ENCODE measurements at regions not wholly inside any gene's neighbourhood (a gene's known extent, or its start where the extent isn't known, plus 50 kb on each side); places are given as distances from the start of the nearest gene placed in this dataset.

- Mint-ChIP-seq H3K27me3 (ENCODE audit: unreplicated experiment) (no peaks in the 10 kb centered on the region), H3K4me1 (ENCODE audit: low read depth, unreplicated experiment) (no peaks in the 10 kb centered on the region), H3K27ac (ENCODE audit: unreplicated experiment) (no peak overlapping the region), H3K4me3 (ENCODE audit: low read depth, unreplicated experiment) (no peak overlapping the region), H3K9me3 (ENCODE audit: low read depth, unreplicated experiment) (no peaks in the 10 kb centered on the region), H3K36me3 (ENCODE audit: insufficient read depth, unreplicated experiment) (no peaks in the 10 kb centered on the region)
- intact Hi-C loops (cut with micrococcal nuclease; ENCODE audit: unreplicated experiment), result no loop called here
- TF ChIP-seq, protein P1, sequence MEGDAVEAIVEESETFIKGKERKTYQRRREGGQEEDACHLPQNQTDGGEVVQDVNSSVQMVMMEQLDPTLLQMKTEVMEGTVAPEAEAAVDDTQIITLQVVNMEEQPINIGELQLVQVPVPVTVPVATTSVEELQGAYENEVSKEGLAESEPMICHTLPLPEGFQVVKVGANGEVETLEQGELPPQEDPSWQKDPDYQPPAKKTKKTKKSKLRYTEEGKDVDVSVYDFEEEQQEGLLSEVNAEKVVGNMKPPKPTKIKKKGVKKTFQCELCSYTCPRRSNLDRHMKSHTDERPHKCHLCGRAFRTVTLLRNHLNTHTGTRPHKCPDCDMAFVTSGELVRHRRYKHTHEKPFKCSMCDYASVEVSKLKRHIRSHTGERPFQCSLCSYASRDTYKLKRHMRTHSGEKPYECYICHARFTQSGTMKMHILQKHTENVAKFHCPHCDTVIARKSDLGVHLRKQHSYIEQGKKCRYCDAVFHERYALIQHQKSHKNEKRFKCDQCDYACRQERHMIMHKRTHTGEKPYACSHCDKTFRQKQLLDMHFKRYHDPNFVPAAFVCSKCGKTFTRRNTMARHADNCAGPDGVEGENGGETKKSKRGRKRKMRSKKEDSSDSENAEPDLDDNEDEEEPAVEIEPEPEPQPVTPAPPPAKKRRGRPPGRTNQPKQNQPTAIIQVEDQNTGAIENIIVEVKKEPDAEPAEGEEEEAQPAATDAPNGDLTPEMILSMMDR (IDR thresholded peaks at IDR 0.05; ENCODE audit: unreplicated experiment), result no peak
- CTCF ChIA-PET, result interaction anchor here (1.2 kb wide), 1 partner anchor 25 kb away, joined by 3 read pairs; no protein-coding TSS in a partner anchor
- no TSS peak for BruUV-seq (replicated peaks)
- DNase-seq, result no peak
Observed at GRCh38 chr5:14076561-14076960, 66.6 kb upstream of the TRIO start.

DNA sequence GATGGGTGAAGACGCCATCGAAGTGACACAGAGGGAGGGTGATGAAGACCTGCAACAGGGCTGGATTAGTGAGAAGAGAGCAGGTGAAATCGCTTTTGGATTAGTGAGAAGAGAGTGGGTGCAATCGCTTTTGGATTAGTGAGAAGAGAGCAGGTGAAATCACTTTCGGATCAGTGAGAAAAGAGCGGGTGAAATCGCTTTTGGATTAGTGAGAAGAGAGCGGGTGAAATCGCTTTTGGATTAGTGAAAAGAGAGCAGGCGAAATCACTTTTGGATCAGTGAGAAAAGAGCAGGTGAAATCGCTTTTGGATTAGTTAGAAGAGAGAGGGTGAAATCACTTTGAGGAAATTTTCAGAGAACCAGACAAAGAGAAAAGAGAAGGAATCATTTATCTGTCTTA is 67.2 kb upstream of the TRIO start:
- Mint-ChIP-seq H3K27me3 (ENCODE audit: unreplicated experiment) (no peaks in the 10 kb centered on the region), H3K4me3 (ENCODE audit: low read depth, unreplicated experiment) (no peak overlapping the region), H3K27ac (ENCODE audit: unreplicated experiment) (no peak overlapping the region), H3K4me1 (ENCODE audit: low read depth, unreplicated experiment) (no peaks in the 10 kb centered on the region), H3K36me3 (ENCODE audit: insufficient read depth, unreplicated experiment) (no peaks in the 10 kb centered on the region), H3K9me3 (ENCODE audit: low read depth, unreplicated experiment) (no peaks in the 10 kb centered on the region)
- no TSS peak for BruUV-seq (replicated peaks)
- intact Hi-C loops (cut with micrococcal nuclease; ENCODE audit: unreplicated experiment), result no loop called here
- TF ChIP-seq, protein P1 (IDR thresholded peaks at IDR 0.05; ENCODE audit: unreplicated experiment), result no peak
- no peak for DNase-seq
- CTCF ChIA-PET, result interaction anchor here (1.2 kb wide), 1 partner anchor 24 kb away, joined by 3 read pairs; no protein-coding TSS in a partner anchor

- CTCF ChIA-PET, result interaction anchor here (0.7 kb wide), 2 partner anchors 38 to 81 kb away, joined by 3 to 5 read pairs; no protein-coding TSS in a partner anchor
- no peaks in the 10 kb centered on the region for H3K27me3 Mint-ChIP-seq (ENCODE audit: unreplicated experiment)
- BruUV-seq (replicated peaks), result no TSS peak
- H3K9me3 Mint-ChIP-seq (ENCODE audit: low read depth, unreplicated experiment), result no peaks in the 10 kb centered on the region
- no peaks in the 10 kb centered on the region for H3K4me1 Mint-ChIP-seq (ENCODE audit: low read depth, unreplicated experiment)
- no peak for DNase-seq
- no peak overlapping the region for H3K4me3 Mint-ChIP-seq (ENCODE audit: low read depth, unreplicated experiment)
- TF ChIP-seq, protein P1 (IDR thresholded peaks at IDR 0.05; ENCODE audit: unreplicated experiment), result no peak
- H3K27ac Mint-ChIP-seq (ENCODE audit: unreplicated experiment), result no peak overlapping the region
- intact Hi-C loops (cut with micrococcal nuclease; ENCODE audit: unreplicated experiment), result no loop called here
- H3K36me3 Mint-ChIP-seq (ENCODE audit: insufficient read depth, unreplicated experiment), result no peaks in the 10 kb centered on the region
Observed at GRCh38 chr5:14071433-14071832, 71.7 kb upstream of the TRIO start.

DNA sequence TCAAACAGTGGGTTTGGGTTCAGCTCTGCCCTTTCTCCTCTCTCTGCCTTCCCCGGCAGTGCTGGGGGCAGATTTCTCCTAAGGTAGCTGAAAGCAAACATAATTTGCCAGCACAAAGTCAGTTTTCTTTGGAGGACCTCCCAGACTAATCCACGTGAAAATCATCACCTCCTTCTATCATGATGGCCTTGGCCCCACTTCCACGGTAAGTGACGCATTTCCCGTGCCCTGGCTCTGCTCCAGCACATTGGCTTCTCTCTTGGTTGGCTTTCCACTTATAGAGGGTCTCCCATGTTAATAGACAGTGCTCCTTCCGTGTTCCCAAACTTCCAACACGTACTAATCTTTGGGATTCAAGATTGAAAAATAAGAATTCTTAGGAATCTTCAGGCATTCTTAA is 74.1 kb upstream of the TRIO start:
- H3K27ac Mint-ChIP-seq (ENCODE audit: unreplicated experiment), result no peak overlapping the region
- no TSS peak for BruUV-seq (replicated peaks)
- no peaks in the 10 kb centered on the region for H3K4me1 Mint-ChIP-seq (ENCODE audit: low read depth, unreplicated experiment)
- no peak overlapping the region for H3K4me3 Mint-ChIP-seq (ENCODE audit: low read depth, unreplicated experiment)
- intact Hi-C loops (cut with micrococcal nuclease; ENCODE audit: unreplicated experiment), result no loop called here
- no peaks in the 10 kb centered on the region for H3K36me3 Mint-ChIP-seq (ENCODE audit: insufficient read depth, unreplicated experiment)
- H3K27me3 Mint-ChIP-seq (ENCODE audit: unreplicated experiment), result no peaks in the 10 kb centered on the region
- H3K9me3 Mint-ChIP-seq (ENCODE audit: low read depth, unreplicated experiment), result no peaks in the 10 kb centered on the region
- TF ChIP-seq, protein P1 (IDR thresholded peaks at IDR 0.05; ENCODE audit: unreplicated experiment), result no peak
- CTCF ChIA-PET, result no interaction called here
- DNase-seq, result no peak
